H1 (cell line): ENCODE measurements at regions not wholly inside any gene's neighbourhood (a gene's known extent, or its start where the extent isn't known, plus 50 kb on each side); places are given as distances from the start of the nearest gene placed in this dataset.

Experiments used
- CHD7 ChIP-seq: fragments of 300-600 bp; sonication (generic); IDR thresholded peaks from 2 replicates; pipeline ENCODE4 v1.7.1; 2012; ENCODE audit warnings: low read length, moderate library complexity, mild to moderate bottlenecking, inconsistent platforms; ENCODE audit not compliant: insufficient replicate concordance
- HDAC2 ChIP-seq, 2 experiments: fragments of 300-600 bp in 1 of 2; sonication (generic) in 1 of 2; IDR thresholded peaks; 2 replicates each; pipeline ENCODE4 v1.6.1; 2011 to 2012; ENCODE audit warnings: low read depth in 2 of 2, low read length in 2 of 2, mild to moderate bottlenecking in 2 of 2, moderate library complexity in 2 of 2, borderline replicate concordance in 1 of 2, inconsistent platforms in 1 of 2
- RBBP5 ChIP-seq: IDR thresholded peaks from 2 replicates; pipeline ENCODE4 v1.7.1; 2012; ENCODE audit warnings: low read depth, mild to moderate bottlenecking, inconsistent platforms, low read length, moderate library complexity, borderline replicate concordance
- SIN3A ChIP-seq, 2 experiments: IDR thresholded peaks in 1 of 2; conservative IDR thresholded peaks in 1 of 2; 2 replicates each; pipeline ENCODE4 v1.6.1; 2011 to 2012; ENCODE audit warnings: low read length in 2 of 2, improper control_type of control experiment in 1 of 2, low read depth in 1 of 2, mild to moderate bottlenecking in 1 of 2
- SRF ChIP-seq: IDR thresholded peaks from 2 replicates; pipeline ENCODE4 v1.6.1; 2011; ENCODE audit warnings: mild to moderate bottlenecking, low read depth, low read length, moderate library complexity

GRCh38 chr4:19386786-19387185 lies 864.9 kb upstream of the SLIT2 start (continued):
- TF ChIP-seq CHD7 (no peak), RBBP5 (no peak), HDAC2 (IDR thresholded peaks at IDR 0.05; ENCODE audit: borderline replicate concordance in 1 of 2, low read depth in 2 of 2, low read length in 2 of 2) (no peak), SIN3A (conservative IDR thresholded peaks at IDR 0.05 in 1 of 2, IDR thresholded peaks at IDR 0.05 in 1 of 2; ENCODE audit: low read depth in 1 of 2, low read length in 2 of 2) (no peak), SRF (no peak)
